Mesothelial cell of epicardium (in vitro differentiated cells): ENCODE measurements at regions not wholly inside any gene's neighbourhood (a gene's known extent, or its start where the extent isn't known, plus 50 kb on each side); places are given as distances from the start of the nearest gene placed in this dataset.

Source experiments
- DNase-seq, 2 experiments: peaks; one replicate each; pipeline ENCODE4 v3.0.0; 2021; ENCODE audit warnings: low spot score in 2 of 2; ENCODE audit not compliant: unreplicated experiment in 2 of 2
- H3K27ac Mint-ChIP-seq: 2 replicates; pipeline ENCODE4 v1.8.0; 2021; ENCODE audit warnings: mixed read lengths
- H3K27me3 Mint-ChIP-seq: 2 replicates; pipeline ENCODE4 v1.8.0; 2021; ENCODE audit warnings: low read depth, mixed read lengths
- H3K36me3 Mint-ChIP-seq: 2 replicates; pipeline ENCODE4 v1.8.0; 2021; ENCODE audit warnings: mixed read lengths
- H3K4me1 Mint-ChIP-seq: 2 replicates; pipeline ENCODE4 v1.8.0; 2021; ENCODE audit warnings: mixed read lengths
- H3K4me3 Mint-ChIP-seq: 2 replicates; pipeline ENCODE4 v1.8.0; 2021; ENCODE audit warnings: mild to moderate bottlenecking, moderate library complexity, mixed read lengths
- H3K9me3 Mint-ChIP-seq: 2 replicates; pipeline ENCODE4 v1.8.0; 2021; ENCODE audit warnings: mixed read lengths
- TF ChIP-seq, protein P1 (sequence below): fragments of 200-600 bp; sonication (generic); IDR thresholded peaks from one replicate; pipeline ENCODE4 v1.5.0; 2021; ENCODE audit warnings: antibody characterized with exemption; ENCODE audit not compliant: unreplicated experiment

DNA sequence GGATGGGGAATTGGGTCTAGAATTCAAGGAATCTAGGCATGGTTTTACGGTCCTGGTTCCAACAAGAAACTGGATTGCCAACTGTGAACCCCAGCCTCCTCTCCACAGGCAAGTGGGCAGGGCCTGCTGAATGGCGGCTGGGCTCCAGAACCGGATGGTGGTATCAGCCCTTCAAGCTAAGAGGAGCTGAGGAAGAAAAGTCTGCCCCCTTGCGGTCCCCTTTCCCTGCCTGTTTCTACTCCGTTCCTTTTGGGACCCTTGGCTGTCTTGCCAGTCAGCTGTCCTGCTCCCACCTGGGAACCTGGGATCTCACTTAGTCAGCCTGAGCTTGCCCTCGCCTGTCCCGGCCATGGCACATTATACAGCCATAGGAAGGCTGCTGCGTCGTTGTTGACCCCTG is 234.4 kb upstream of the DAPK1 start:
- H3K27ac Mint-ChIP-seq: no peak overlapping the region
- no peaks in the 10 kb centered on the region for H3K36me3 Mint-ChIP-seq
- peaks cover 7% of the 10 kb centered on the region for H3K4me1 Mint-ChIP-seq
- no peak for DNase-seq
- TF ChIP-seq, protein P1, sequence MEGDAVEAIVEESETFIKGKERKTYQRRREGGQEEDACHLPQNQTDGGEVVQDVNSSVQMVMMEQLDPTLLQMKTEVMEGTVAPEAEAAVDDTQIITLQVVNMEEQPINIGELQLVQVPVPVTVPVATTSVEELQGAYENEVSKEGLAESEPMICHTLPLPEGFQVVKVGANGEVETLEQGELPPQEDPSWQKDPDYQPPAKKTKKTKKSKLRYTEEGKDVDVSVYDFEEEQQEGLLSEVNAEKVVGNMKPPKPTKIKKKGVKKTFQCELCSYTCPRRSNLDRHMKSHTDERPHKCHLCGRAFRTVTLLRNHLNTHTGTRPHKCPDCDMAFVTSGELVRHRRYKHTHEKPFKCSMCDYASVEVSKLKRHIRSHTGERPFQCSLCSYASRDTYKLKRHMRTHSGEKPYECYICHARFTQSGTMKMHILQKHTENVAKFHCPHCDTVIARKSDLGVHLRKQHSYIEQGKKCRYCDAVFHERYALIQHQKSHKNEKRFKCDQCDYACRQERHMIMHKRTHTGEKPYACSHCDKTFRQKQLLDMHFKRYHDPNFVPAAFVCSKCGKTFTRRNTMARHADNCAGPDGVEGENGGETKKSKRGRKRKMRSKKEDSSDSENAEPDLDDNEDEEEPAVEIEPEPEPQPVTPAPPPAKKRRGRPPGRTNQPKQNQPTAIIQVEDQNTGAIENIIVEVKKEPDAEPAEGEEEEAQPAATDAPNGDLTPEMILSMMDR: no peak
- H3K27me3 Mint-ChIP-seq: no peaks in the 10 kb centered on the region
- no peak overlapping the region for H3K4me3 Mint-ChIP-seq
- peaks cover 17% of the 10 kb centered on the region for H3K9me3 Mint-ChIP-seq

DNA sequence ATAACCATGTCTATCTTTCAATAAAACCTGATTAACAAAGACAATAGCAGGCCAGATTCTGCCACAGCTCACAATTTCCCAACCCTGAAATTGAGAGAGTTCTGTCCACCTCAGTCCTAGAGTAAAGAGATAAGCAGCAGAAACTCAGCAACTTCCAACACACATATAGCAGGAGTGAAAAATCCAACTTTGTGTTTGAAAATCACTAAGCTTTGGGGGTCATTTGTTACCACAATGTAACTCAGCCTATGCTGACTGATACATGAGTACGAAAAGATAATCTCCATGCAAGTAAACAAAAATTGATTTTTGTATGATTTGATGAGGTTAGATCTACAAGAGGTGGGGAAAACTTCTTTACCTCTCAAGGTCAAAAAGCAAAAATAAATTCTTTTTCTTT is 231.0 kb upstream of the DAPK1 start:
- H3K36me3 Mint-ChIP-seq: no peaks in the 10 kb centered on the region
- DNase-seq: no peak

DNA sequence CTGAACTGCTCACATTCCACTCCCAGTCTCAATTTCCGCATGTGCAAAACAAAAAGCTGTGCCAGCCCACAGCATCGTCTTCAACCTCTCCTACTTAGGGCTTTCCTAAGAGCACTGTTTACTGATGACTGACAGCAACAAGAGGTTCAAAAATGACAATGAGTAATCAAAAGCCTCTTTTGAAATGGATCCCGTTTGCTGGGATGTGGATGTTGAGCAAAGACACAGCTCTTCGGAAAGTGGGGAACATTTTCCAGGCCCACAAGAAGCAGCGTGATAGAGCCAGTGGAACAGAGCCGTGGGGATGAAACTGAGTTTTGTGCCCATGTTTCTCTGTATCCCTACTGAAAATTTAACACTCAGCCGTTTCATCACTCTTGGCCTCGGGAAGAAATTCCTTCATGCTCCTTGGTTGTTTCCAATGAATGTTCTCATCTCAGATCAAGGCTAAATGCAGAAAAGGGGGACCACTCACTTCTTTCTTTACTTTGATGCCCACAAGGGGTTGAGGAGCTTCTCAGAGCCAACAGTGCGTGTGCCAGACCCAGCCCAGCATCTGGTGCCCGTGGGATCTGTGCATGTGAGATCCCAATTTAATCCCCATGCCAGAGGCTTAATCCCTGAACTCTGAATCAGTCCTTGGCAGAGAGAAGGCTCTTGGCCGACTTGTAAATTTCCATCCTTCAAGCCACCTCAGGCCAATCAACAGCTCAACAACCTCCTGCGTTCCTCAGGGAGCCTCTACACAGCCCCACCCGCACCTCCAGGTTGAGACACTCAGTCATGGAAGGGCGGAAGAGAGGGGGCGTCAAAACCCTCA is 230.2 kb upstream of the DAPK1 start:
- H3K27me3 Mint-ChIP-seq: no peaks in the 10 kb centered on the region
- TF ChIP-seq, protein P1: no peak
- DNase-seq: no peak
- H3K4me3 Mint-ChIP-seq: no peak overlapping the region
- H3K27ac Mint-ChIP-seq: no peak overlapping the region
- H3K36me3 Mint-ChIP-seq: no peaks in the 10 kb centered on the region
- peaks cover 33% of the 10 kb centered on the region for H3K4me1 Mint-ChIP-seq
- peaks cover 10% of the 10 kb centered on the region for H3K9me3 Mint-ChIP-seq

More for the DNA sequence above, 231.0 kb upstream of the DAPK1 start:
- Mint-ChIP-seq H3K27me3 (no peaks in the 10 kb centered on the region), H3K4me3 (no peak overlapping the region), H3K4me1 (peaks cover 25% of the 10 kb centered on the region), H3K27ac (no peak overlapping the region), H3K9me3 (peaks cover 15% of the 10 kb centered on the region)
- TF ChIP-seq, protein P1: no peak

DNA sequence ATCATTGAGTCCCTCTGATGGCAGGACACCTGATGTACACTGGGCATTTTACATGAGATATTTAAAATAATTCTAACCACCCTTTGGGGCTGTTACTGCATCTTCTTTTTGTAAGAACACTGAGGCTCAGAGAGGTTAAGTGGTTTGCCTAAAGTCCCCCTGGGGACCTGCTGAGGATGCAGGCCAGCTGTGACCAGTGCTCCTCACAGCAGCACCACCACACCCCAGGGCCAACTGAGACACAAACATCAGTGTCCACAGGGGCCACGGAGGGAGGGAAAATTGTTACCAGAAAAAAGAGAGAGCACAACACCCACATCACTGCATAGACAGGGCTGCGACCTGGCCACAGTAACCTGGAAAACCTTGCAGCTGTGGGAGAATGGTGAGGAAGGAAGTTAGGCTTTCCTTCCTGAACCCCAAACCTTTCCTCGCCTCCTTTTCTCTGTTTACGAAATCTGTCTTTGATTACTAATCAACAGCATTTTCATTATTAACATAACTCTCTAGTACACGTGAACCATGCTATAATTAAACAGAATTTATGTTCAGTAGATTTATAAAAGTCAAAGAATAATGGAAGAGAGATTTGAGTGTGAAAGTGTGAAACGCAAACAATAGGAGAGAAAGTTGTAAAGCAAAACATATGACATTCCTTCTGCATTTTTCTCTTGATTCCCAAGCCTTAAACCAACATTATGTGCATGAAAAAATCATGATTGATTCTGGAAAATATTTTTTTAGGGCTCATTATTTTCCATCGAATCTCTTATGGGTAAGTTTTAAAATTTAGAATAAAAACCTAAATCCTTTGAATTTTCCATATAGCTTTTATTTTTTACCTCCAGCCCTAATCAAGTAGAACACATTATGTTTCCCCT is 228.1 kb upstream of the DAPK1 start:
- TF ChIP-seq, protein P1: no peak
- H3K4me3 Mint-ChIP-seq: no peak overlapping the region
- H3K36me3 Mint-ChIP-seq: no peaks in the 10 kb centered on the region
- peak overlapping the region; percentile 88 for H3K27ac Mint-ChIP-seq
- H3K9me3 Mint-ChIP-seq: peaks cover 9% of the 10 kb centered on the region
- no peak for DNase-seq
- no peaks in the 10 kb centered on the region for H3K27me3 Mint-ChIP-seq
- H3K4me1 Mint-ChIP-seq: peaks cover 38% of the 10 kb centered on the region

DNA sequence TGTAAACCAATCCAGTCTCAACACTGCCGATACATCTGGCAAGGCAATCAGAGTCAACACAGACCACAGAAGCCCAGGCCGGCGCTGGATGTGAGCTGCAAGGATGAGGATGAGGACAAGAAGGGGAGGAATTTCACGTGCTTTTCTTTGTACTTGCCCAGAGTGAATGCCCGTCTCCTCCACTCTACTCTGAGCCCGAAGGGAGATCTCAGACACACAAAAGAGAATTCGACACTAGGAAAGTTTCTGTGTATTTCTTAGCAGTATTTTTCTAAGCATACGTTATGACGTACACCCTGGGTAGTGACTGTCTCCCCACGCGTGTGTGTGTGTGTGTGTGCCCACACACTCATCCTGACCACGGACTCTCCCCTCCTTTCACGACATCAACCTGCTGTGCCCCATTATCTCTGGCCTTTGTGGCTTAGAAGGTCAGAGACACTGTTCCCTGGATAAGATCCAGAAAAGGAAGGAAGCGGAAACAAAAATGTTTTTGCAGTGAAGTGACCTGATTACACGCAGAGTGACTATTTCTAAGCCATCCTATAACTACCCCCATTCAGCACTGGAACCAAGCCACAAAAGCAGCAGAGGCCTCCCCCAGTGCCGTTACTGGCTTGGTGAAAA is 227.3 kb upstream of the DAPK1 start:
- TF ChIP-seq, protein P1: no peak
- Mint-ChIP-seq H3K9me3 (peaks cover 9% of the 10 kb centered on the region), H3K27ac (peak overlapping the region; percentile 88), H3K27me3 (no peaks in the 10 kb centered on the region), H3K4me1 (peaks cover 44% of the 10 kb centered on the region), H3K4me3 (no peak overlapping the region), H3K36me3 (no peaks in the 10 kb centered on the region)
- no peak for DNase-seq
